Endothelial cell of umbilical vein (primary cell): ENCODE measurements at regions not wholly inside any gene's neighbourhood (a gene's known extent, or its start where the extent isn't known, plus 50 kb on each side); places are given as distances from the start of the nearest gene placed in this dataset.

ENCODE experiments used
- POLR2AphosphoS5 ChIP-seq: IDR thresholded peaks from 2 replicates; pipeline ENCODE4 v1.6.1; 2012; ENCODE audit warnings: low read depth, mild to moderate bottlenecking, control low read depth, low read length, moderate library complexity; ENCODE audit not compliant: insufficient read depth
- TF ChIP-seq, protein P1 (sequence below), 2 donors: IDR thresholded peaks; 1 replicate in 1 of 2; 2 replicates in 1 of 2; pipeline ENCODE4 v1.5.1; 2011; ENCODE audit warnings: low read length in 2 of 2, mild to moderate bottlenecking in 2 of 2, moderate library complexity in 2 of 2, control low read depth in 1 of 2, inconsistent platforms in 1 of 2, low read depth in 1 of 2; ENCODE audit not compliant: insufficient read depth in 1 of 2; ENCODE audit errors: extremely low read depth in 1 of 2

DNA sequence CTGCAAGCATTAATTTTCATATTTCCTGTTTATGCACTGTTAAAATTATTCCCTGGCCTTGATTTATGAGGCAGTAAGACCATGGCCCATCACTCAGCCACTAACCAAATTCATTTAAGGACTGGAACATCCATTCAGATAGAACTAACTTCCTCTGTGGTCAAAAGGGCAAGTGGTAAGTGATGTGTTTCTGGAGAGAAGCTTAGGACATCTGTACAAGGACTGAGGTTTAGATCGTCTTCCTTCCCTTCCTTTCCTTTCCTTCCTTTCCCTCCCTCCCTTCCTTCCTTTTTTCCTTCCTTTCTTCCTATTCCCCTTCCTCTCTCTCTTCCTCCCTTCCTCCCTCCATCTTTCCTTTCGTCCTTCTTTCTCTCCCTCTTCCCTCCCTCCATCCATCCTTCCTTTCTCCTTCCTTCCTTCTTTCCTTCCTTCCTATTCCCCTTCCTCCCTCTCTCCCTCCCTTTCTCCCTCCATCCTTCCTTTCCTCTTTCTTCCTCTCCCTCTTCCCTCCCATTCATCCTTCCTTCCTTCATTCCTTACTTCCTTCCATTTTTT, 1019.4 kb downstream of the TYW1 start:
- TF ChIP-seq, protein P1, sequence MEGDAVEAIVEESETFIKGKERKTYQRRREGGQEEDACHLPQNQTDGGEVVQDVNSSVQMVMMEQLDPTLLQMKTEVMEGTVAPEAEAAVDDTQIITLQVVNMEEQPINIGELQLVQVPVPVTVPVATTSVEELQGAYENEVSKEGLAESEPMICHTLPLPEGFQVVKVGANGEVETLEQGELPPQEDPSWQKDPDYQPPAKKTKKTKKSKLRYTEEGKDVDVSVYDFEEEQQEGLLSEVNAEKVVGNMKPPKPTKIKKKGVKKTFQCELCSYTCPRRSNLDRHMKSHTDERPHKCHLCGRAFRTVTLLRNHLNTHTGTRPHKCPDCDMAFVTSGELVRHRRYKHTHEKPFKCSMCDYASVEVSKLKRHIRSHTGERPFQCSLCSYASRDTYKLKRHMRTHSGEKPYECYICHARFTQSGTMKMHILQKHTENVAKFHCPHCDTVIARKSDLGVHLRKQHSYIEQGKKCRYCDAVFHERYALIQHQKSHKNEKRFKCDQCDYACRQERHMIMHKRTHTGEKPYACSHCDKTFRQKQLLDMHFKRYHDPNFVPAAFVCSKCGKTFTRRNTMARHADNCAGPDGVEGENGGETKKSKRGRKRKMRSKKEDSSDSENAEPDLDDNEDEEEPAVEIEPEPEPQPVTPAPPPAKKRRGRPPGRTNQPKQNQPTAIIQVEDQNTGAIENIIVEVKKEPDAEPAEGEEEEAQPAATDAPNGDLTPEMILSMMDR (IDR thresholded peaks at IDR 0.05; ENCODE audit: extremely low read depth in 1 of 2, insufficient read depth in 1 of 2, low read depth in 1 of 2, low read length in 2 of 2) = no peak
- TF ChIP-seq POLR2AphosphoS5 = no peak
